Activated naive CD4-positive, alpha-beta T cell treated with anti-CD3 and anti-CD28 coated beads, Interleukin-2, amount 10 ng/mL, durations not matched to agents 7 days and 5 days (primary cell): ENCODE measurements at regions not wholly inside any gene's neighbourhood (a gene's known extent, or its start where the extent isn't known, plus 50 kb on each side); places are given as distances from the start of the nearest gene placed in this dataset.

Experiments
- CTCF ChIA-PET: fragments of 350-600 bp; sonication (Branson Sonifier 250); formaldehyde crosslinking; loops from one replicate; lab custom pipeline; 2021; ENCODE audit warnings: antibody characterized with exemption; lab: Charles Lee
- DNase-seq: peaks from one replicate; pipeline ENCODE4 v3.0.0-alpha.2; 2020
- H3K27ac Mint-ChIP-seq: one replicate; pipeline ENCODE4 v1.8.0; 2021; ENCODE audit warnings: mild to moderate bottlenecking, moderate library complexity, mixed read lengths
- H3K27me3 Mint-ChIP-seq: one replicate; pipeline ENCODE4 v1.8.0; 2021; ENCODE audit warnings: mild to moderate bottlenecking, mixed read lengths
- H3K36me3 Mint-ChIP-seq: one replicate; pipeline ENCODE4 v1.8.0; 2021; ENCODE audit warnings: mixed read lengths
- H3K4me1 Mint-ChIP-seq: one replicate; pipeline ENCODE4 v1.8.0; 2021; ENCODE audit warnings: mixed read lengths
- H3K4me3 Mint-ChIP-seq: one replicate; pipeline ENCODE4 v1.8.0; 2021; ENCODE audit warnings: mild to moderate bottlenecking, moderate library complexity, mixed read lengths
- H3K9me3 Mint-ChIP-seq: one replicate; pipeline ENCODE4 v1.8.0; 2021; ENCODE audit warnings: mixed read lengths

DNA sequence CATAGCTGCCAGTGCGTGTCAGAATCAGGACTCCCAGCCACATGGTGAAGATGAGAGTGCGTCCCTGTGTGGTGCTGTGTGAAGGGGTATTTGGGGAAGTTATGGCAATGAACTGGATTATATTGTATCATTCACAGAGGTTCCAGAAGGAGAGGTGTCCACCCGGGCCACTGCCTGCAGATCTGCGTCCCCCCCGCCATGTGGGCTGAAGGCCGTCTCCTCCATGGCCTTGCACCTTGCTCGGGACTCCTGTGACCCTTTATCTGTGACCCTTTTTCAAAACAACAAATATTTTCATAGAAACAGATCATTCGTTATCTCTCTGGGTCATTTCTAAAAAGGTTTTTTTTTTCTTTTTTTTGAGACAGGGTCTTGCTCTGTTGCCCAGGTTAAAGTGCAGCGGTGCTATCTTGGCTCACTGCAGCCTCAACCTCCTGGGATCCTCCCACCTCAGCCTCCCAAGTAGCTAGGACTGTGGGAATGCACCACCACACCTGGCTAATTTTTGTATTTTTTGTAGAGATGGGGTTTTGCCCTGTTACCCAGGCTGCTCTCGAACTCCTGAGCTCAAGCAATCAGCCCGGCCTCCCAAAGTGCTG, 120.2 kb upstream of the ERRFI1 start:
- Mint-ChIP-seq H3K27ac (no peak overlapping the region), H3K27me3 (peaks cover 79% of the 10 kb centered on the region), H3K36me3 (peaks cover 4% of the 10 kb centered on the region), H3K4me3 (no peak overlapping the region), H3K4me1 (peaks cover 44% of the 10 kb centered on the region), H3K9me3 (peaks cover 4% of the 10 kb centered on the region)
- no peak for DNase-seq
- CTCF ChIA-PET, result interaction anchor here (0.5 kb wide), 1 partner anchor 14 kb away, joined by 4 read pairs; no protein-coding TSS in a partner anchor

DNA sequence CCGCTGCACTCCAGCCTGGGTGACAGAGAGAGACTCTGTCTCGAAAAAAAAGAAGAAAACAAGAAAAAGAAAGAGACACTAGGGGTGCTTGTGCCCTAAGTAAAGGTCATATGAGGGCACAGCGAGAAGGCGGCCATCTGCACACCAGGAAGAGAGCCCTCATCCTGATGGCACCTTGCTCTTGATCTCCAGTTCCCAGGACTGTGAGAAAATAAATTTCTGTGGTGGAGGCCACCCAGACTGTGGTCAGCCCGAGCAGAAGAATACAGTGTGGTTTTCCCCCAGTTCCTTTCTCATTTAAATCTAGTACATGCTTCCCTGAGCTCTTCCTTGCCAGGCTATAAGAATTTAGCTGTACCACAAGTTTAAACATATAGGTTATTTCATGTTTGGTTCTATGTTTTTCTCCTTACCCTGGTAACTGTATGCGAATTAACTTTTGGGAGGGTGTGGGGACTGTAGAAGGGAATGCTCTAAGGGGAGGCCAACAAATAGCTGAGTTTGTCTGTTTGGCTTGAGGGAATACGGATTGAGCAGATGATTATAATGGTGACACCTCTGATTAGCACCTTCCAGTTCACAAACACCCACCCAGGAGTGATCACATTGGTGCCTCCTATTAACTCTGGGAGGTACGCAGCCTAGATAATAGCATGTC, 119.6 kb upstream of the ERRFI1 start:
- H3K27me3 Mint-ChIP-seq, result peaks cover 74% of the 10 kb centered on the region
- no peak for DNase-seq
- H3K9me3 Mint-ChIP-seq, result peaks cover 1% of the 10 kb centered on the region
- CTCF ChIA-PET, result interaction anchor here (1.0 kb wide), 1 partner anchor 10 kb away, joined by 3 read pairs; no protein-coding TSS in a partner anchor
- no peak overlapping the region for H3K4me3 Mint-ChIP-seq
- H3K27ac Mint-ChIP-seq, result no peak overlapping the region
- peaks cover 1% of the 10 kb centered on the region for H3K36me3 Mint-ChIP-seq
- H3K4me1 Mint-ChIP-seq, result peaks cover 38% of the 10 kb centered on the region

DNA sequence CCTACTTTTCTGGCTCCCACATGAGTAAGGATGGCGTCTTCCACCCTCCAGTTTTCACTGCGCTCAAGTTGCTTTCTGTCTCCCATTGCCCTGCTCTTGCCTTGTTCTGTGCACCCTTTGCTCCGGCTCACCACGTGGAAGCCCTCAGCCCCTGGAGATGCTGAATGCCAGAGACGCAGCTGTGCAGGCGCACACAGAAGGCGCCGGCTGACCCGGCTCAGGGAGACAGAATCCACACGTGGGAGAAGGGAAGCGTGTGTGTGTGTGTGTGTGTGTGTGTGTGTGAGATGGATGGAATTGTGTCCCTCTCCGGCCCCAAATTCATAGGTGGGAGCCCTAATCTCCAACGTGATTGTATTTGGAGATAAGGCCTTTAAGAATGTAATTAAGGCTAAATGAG, 118.2 kb upstream of the ERRFI1 start:
- CTCF ChIA-PET, result interaction anchor here (1.0 kb wide), 1 partner anchor 9 kb away, joined by 3 read pairs; no protein-coding TSS in a partner anchor
- Mint-ChIP-seq H3K27me3 (peaks cover 72% of the 10 kb centered on the region), H3K4me1 (peaks cover 26% of the 10 kb centered on the region), H3K9me3 (no peaks in the 10 kb centered on the region), H3K36me3 (no peaks in the 10 kb centered on the region), H3K4me3 (no peak overlapping the region), H3K27ac (no peak overlapping the region)
- DNase-seq, result no peak

GRCh38 chr1:8142955-8143629, 117.0 kb upstream of the ERRFI1 start:
- Mint-ChIP-seq H3K4me1 (peaks cover 15% of the 10 kb centered on the region), H3K27me3 (peaks cover 70% of the 10 kb centered on the region), H3K9me3 (no peaks in the 10 kb centered on the region), H3K4me3 (no peak overlapping the region), H3K27ac (no peak overlapping the region), H3K36me3 (no peaks in the 10 kb centered on the region)
- CTCF ChIA-PET, result interaction anchor here (1.4 kb wide), 1 partner anchor 171 kb away, joined by 3 read pairs; no protein-coding TSS in a partner anchor
- DNase-seq, result no peak

DNA sequence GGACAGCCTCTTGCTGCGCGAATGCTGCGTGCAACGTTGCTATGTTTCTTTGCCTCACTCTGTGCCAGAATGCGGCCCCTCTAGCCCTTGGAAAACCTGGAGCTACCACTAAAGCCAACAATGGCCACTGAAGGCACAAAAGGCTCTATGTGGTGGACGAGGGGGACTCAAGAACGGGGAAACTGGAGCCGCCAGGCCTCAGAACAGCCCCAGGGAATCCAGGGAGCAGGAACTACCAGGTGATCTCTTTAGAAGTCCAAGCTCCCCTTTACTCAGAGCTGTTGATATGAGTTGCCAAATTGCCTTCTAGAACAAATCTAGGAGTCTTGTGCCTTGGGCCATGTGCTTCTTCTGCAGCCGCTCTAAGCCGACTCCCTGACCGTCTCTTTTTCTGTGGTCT, 113.8 kb upstream of the ERRFI1 start:
- Mint-ChIP-seq H3K27me3 (peaks cover 71% of the 10 kb centered on the region), H3K27ac (no peak overlapping the region), H3K4me3 (no peak overlapping the region), H3K9me3 (no peaks in the 10 kb centered on the region), H3K36me3 (no peaks in the 10 kb centered on the region), H3K4me1 (no peaks in the 10 kb centered on the region)
- CTCF ChIA-PET, result no interaction called here
- DNase-seq, result no peak

DNA sequence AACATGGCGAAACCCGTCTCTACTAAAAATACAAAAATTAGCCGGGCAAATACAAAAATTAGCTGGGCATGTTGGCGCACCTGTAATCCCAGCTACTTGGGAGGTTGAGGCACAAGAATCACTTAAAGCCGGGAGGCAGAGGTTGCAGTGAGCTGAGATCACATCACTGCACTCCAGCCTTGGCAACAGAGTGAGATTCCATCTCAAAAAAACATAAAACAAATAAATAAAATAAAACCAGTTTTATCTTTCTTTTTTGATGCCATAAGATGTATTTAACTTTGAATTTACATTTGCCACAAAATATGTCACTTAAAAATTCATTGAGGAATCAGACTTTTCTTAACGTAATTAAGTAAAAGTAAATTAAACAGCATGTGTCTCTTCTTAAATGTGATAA, 113.3 kb upstream of the ERRFI1 start:
- Mint-ChIP-seq H3K4me1 (no peaks in the 10 kb centered on the region), H3K27ac (no peak overlapping the region), H3K36me3 (no peaks in the 10 kb centered on the region), H3K4me3 (no peak overlapping the region), H3K27me3 (peaks cover 71% of the 10 kb centered on the region), H3K9me3 (no peaks in the 10 kb centered on the region)
- DNase-seq, result no peak
- CTCF ChIA-PET, result interaction anchor here (0.6 kb wide), 1 partner anchor 108 kb away, joined by 3 read pairs; no protein-coding TSS in a partner anchor

GRCh38 chr1:8138673-8139072, 112.6 kb upstream of the ERRFI1 start:
- no peaks in the 10 kb centered on the region for H3K36me3 Mint-ChIP-seq
- H3K9me3 Mint-ChIP-seq, result no peaks in the 10 kb centered on the region
- CTCF ChIA-PET, result interaction anchor here (0.6 to 1.4 kb wide), 2 partner anchors 107 to 123 kb away, joined by 3 read pairs; no protein-coding TSS in a partner anchor
- H3K4me1 Mint-ChIP-seq, result no peaks in the 10 kb centered on the region
- H3K4me3 Mint-ChIP-seq, result no peak overlapping the region
- DNase-seq, result no peak
- peaks cover 72% of the 10 kb centered on the region for H3K27me3 Mint-ChIP-seq
- no peak overlapping the region for H3K27ac Mint-ChIP-seq

GRCh38 chr1:8137481-8138244, 111.6 kb upstream of the ERRFI1 start:
- DNase-seq, result no peak
- Mint-ChIP-seq H3K4me1 (no peaks in the 10 kb centered on the region), H3K36me3 (no peaks in the 10 kb centered on the region), H3K27ac (no peak overlapping the region), H3K27me3 (peaks cover 74% of the 10 kb centered on the region), H3K9me3 (no peaks in the 10 kb centered on the region), H3K4me3 (no peak overlapping the region)
- CTCF ChIA-PET, result interaction anchor here (1.4 kb wide), 1 partner anchor 122 kb away, joined by 3 read pairs; no protein-coding TSS in a partner anchor

DNA sequence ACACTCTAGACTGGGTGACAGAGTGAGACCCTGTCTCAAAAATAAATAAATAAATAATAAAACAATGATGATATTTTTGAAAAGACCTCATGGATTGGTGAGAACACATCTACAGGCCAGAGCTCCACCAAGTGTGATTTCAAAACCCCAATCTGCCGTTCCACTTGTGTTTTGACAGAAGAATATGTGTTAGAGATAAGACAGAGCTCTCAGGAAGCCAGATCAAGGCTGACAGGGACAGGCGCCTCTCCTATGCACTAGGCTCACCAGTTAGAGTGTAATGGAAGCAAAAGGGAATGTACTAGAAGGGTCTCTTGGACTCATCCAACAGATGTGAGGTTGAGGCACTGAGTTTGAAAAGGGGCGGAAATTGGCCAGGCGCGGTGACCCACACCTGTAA, 110.7 kb upstream of the ERRFI1 start:
- H3K4me3 Mint-ChIP-seq, result no peak overlapping the region

GRCh38 chr1:8135250-8135649, 109.1 kb upstream of the ERRFI1 start:
- Mint-ChIP-seq H3K4me1 (no peaks in the 10 kb centered on the region), H3K27ac (no peak overlapping the region), H3K36me3 (no peaks in the 10 kb centered on the region), H3K4me3 (no peak overlapping the region), H3K9me3 (no peaks in the 10 kb centered on the region), H3K27me3 (peaks cover 79% of the 10 kb centered on the region)
- CTCF ChIA-PET, result interaction anchor here (1.2 kb wide), 1 partner anchor 10 kb away, joined by 3 read pairs; no protein-coding TSS in a partner anchor
- no peak for DNase-seq

More for the DNA sequence above, 110.7 kb upstream of the ERRFI1 start:
- no peak for DNase-seq
- CTCF ChIA-PET, result no interaction called here
- no peaks in the 10 kb centered on the region for H3K4me1 Mint-ChIP-seq
- H3K27me3 Mint-ChIP-seq, result peaks cover 81% of the 10 kb centered on the region
- no peak overlapping the region for H3K27ac Mint-ChIP-seq
- no peaks in the 10 kb centered on the region for H3K9me3 Mint-ChIP-seq
- no peaks in the 10 kb centered on the region for H3K36me3 Mint-ChIP-seq

GRCh38 chr1:8134546-8135235, 108.6 kb upstream of the ERRFI1 start:
- DNase-seq, result no peak
- H3K27me3 Mint-ChIP-seq, result peaks cover 73% of the 10 kb centered on the region
- no peak overlapping the region for H3K4me3 Mint-ChIP-seq
- H3K27ac Mint-ChIP-seq, result no peak overlapping the region
- H3K4me1 Mint-ChIP-seq, result no peaks in the 10 kb centered on the region
- H3K9me3 Mint-ChIP-seq, result no peaks in the 10 kb centered on the region
- no peaks in the 10 kb centered on the region for H3K36me3 Mint-ChIP-seq
- CTCF ChIA-PET, result interaction anchor here (1.2 kb wide), 1 partner anchor 10 kb away, joined by 3 read pairs; no protein-coding TSS in a partner anchor

DNA sequence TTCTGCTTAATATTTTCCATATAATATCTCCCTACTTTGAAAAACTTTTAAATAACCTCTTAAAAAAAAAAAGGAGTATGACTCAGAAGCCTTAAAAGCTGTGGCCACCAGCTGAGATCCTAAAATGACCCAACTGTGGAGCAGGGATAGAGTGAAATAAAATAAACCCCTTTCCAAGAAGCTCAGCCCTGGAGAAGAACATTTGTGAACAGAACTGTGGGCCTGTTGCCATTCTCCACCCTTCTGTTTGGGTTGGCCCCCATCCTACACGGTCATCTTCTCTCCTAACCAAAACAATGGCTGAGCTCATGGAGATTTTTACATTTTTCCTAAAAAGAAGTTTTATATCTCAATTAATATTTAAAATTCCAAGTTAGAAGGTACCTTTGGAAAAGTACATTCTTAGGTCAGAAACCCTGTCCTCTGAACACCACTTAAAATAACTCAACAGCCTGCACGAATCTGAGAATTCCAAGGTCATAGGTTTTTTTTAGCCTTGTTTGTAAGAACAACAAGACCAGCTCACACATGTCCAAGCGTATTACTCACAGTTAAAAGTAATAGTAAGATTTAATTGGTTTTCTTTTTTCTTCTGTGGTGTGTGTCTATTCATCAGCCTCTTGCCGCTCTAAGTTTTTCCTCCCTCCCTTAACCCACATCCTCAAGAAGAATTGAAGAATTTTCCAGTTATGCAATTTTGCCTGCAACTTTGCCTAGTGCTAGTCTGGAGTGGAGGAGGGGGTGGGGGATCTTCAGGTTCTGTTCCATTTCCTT, 107.7 kb upstream of the ERRFI1 start:
- Mint-ChIP-seq H3K9me3 (no peaks in the 10 kb centered on the region), H3K4me1 (no peaks in the 10 kb centered on the region), H3K4me3 (no peak overlapping the region), H3K36me3 (no peaks in the 10 kb centered on the region), H3K27me3 (peaks cover 72% of the 10 kb centered on the region), H3K27ac (no peak overlapping the region)
- CTCF ChIA-PET, result no interaction called here
- no peak for DNase-seq

DNA sequence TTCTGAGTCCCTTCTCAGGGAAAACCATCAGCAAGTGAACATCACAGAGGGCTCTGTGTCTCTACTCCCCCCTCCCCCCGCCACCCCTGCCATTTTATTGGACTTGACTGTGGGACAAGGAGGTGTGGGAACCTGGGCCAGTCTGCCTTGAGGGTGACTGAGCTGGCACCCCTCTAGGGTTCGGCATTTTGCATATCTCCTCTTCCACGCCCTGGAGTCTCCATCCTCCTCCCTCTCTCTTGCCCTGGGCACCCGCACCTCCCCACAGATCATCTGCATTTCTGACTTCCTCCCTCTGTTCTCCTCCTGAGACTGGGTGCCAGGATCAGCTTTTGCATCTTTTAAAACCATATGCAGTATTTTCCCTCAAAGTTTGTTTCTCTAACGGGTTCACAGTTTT, 107.1 kb upstream of the ERRFI1 start:
- H3K27me3 Mint-ChIP-seq, result peaks cover 65% of the 10 kb centered on the region
- H3K36me3 Mint-ChIP-seq, result no peaks in the 10 kb centered on the region
- H3K27ac Mint-ChIP-seq, result no peak overlapping the region
- no peak for DNase-seq
- H3K4me1 Mint-ChIP-seq, result no peaks in the 10 kb centered on the region
- H3K9me3 Mint-ChIP-seq, result no peaks in the 10 kb centered on the region
- CTCF ChIA-PET, result no interaction called here
- no peak overlapping the region for H3K4me3 Mint-ChIP-seq
